LNCAP (cell line): ENCODE measurements at regions not wholly inside any gene's neighbourhood (a gene's known extent, or its start where the extent isn't known, plus 50 kb on each side); places are given as distances from the start of the nearest gene placed in this dataset.

Experiments used
- CTCF ChIP-seq: fragments of 450-650 bp; IDR thresholded peaks from 2 replicates; pipeline ENCODE4 v1.5.1; 2017; ENCODE audit warnings: mild to moderate bottlenecking

- TF ChIP-seq CTCF, result no peak
These were observed 133.8 kb upstream of the AGR3 start for GRCh38 chr7:17015598-17016031.

- TF ChIP-seq CTCF, result no peak
These were observed 134.7 kb upstream of the AGR3 start for GRCh38 chr7:17016402-17017010.

- TF ChIP-seq CTCF, result no peak
These were observed 137.3 kb upstream of the AGR3 start for GRCh38 chr7:17019106-17019505.

GRCh38 chr7:17020250-17020649 is 138.5 kb upstream of the AGR3 start:
- no peak for TF ChIP-seq CTCF

- no peak for TF ChIP-seq CTCF
These were observed 139.4 kb upstream of the AGR3 start for GRCh38 chr7:17021205-17021604.

- TF ChIP-seq CTCF, result no peak
These were observed 141.1 kb upstream of the AGR3 start for GRCh38 chr7:17022920-17023319.

- TF ChIP-seq CTCF, result no peak
These were observed 144.5 kb upstream of the AGR3 start for GRCh38 chr7:17026269-17026668.
